ENCODE measurements at regions not wholly inside any gene's neighbourhood (a gene's known extent, or its start where the extent isn't known, plus 50 kb on each side); places are given as distances from the start of the nearest gene placed in this dataset.

- CTCF ChIA-PET, result interaction anchor here (0.6 kb wide), 1 partner anchor 15 kb away, joined by 4 read pairs; no protein-coding TSS in a partner anchor
- Mint-ChIP-seq H3K36me3 (ENCODE audit: low read depth) (no peaks in the 10 kb centered on the region), H3K27ac (no peak overlapping the region), H3K9me3 (no peaks in the 10 kb centered on the region), H3K4me3 (no peak overlapping the region), H3K4me1 (ENCODE audit: low read depth) (no peaks in the 10 kb centered on the region), H3K27me3 (peaks cover 8% of the 10 kb centered on the region)
- no peak for ATAC-seq (ENCODE audit: poor library complexity)
- Histone ChIP-seq H3K36me3 (ENCODE audit: insufficient read depth, low read length) (no peaks in the 10 kb centered on the region), H3K4me3 (ENCODE audit: low read length) (no peak overlapping the region), H3K27me3 (ENCODE audit: control insufficient read depth in 1 of 2, insufficient read depth in 2 of 2, low read length in 2 of 2) (no peaks in the 10 kb centered on the region), H3K4me1 (ENCODE audit: insufficient read depth, low read length) (no peaks in the 10 kb centered on the region), H3K9me3 (ENCODE audit: control insufficient read depth in 1 of 2, insufficient read depth in 1 of 2, low read length in 2 of 2) (no peaks in the 10 kb centered on the region), H3K27ac (ENCODE audit: low read depth in 1 of 2, low read length in 2 of 2) (no peak overlapping the region)
- no peak for TF ChIP-seq CTCF (IDR thresholded peaks at IDR 0.05)
- intact Hi-C loops (cut with DNase I, micrococcal nuclease), result no loop called here
- DNase-seq, result no peak
- POLR2A ChIA-PET, result no interaction called here
Measured at GRCh38 chr13:47186471-47186870, 289.6 kb upstream of the HTR2A start.

DNA sequence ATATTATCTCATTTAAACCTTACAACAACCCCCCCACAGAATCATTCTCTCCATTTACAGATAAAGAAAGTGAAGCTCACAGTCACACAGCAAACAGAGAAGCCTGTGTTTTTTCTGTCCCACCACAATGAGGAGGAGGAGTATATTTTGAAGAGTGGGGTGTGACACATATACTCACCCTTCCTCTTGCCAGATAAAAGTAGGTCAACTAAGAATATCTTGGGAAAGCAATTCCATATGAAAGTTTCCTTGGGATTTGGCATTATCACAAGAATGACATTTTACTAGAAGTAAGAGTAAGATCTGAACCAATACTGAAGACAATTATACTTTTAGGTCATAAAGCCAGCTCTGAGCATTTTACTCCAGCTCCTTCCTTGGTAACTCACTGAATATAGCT is 287.5 kb upstream of the HTR2A start:
- no peaks in the 10 kb centered on the region for H3K36me3 Mint-ChIP-seq (ENCODE audit: low read depth)
- no peak overlapping the region for H3K4me3 Mint-ChIP-seq
- POLR2A ChIA-PET, result no interaction called here
- CTCF ChIA-PET, result no interaction called here
- Histone ChIP-seq H3K36me3 (ENCODE audit: insufficient read depth, low read length) (no peaks in the 10 kb centered on the region), H3K4me3 (ENCODE audit: low read length) (no peak overlapping the region), H3K27ac (ENCODE audit: low read depth in 1 of 2, low read length in 2 of 2) (no peak overlapping the region), H3K4me1 (ENCODE audit: insufficient read depth, low read length) (no peaks in the 10 kb centered on the region), H3K9me3 (ENCODE audit: control insufficient read depth in 1 of 2, insufficient read depth in 1 of 2, low read length in 2 of 2) (no peaks in the 10 kb centered on the region), H3K27me3 (ENCODE audit: control insufficient read depth in 1 of 2, insufficient read depth in 2 of 2, low read length in 2 of 2) (no peaks in the 10 kb centered on the region)
- no peak overlapping the region for H3K27ac Mint-ChIP-seq
- DNase-seq (no peak), ATAC-seq (ENCODE audit: poor library complexity) (no peak)
- no peaks in the 10 kb centered on the region for H3K9me3 Mint-ChIP-seq
- no peaks in the 10 kb centered on the region for H3K4me1 Mint-ChIP-seq (ENCODE audit: low read depth)
- H3K27me3 Mint-ChIP-seq, result peaks cover 8% of the 10 kb centered on the region
- intact Hi-C loops (cut with DNase I, micrococcal nuclease), result no loop called here
- TF ChIP-seq CTCF (IDR thresholded peaks at IDR 0.05), result no peak

GRCh38 chr13:47179321-47179720 is 282.5 kb upstream of the HTR2A start:
- no peaks in the 10 kb centered on the region for H3K9me3 ChIP-seq (ENCODE audit: control insufficient read depth in 1 of 2, insufficient read depth in 1 of 2, low read length in 2 of 2)
- no peak overlapping the region for H3K27ac Mint-ChIP-seq
- ATAC-seq (ENCODE audit: poor library complexity) (no peak), DNase-seq (no peak)
- POLR2A ChIA-PET, result no interaction called here
- H3K27me3 Mint-ChIP-seq, result peaks cover 5% of the 10 kb centered on the region
- H3K4me1 ChIP-seq (ENCODE audit: insufficient read depth, low read length), result no peaks in the 10 kb centered on the region
- H3K27me3 ChIP-seq (ENCODE audit: control insufficient read depth in 1 of 2, insufficient read depth in 2 of 2, low read length in 2 of 2), result no peaks in the 10 kb centered on the region
- H3K4me3 ChIP-seq (ENCODE audit: low read length), result no peak overlapping the region
- TF ChIP-seq CTCF (IDR thresholded peaks at IDR 0.05), result no peak
- H3K36me3 Mint-ChIP-seq (ENCODE audit: low read depth), result no peaks in the 10 kb centered on the region
- no peaks in the 10 kb centered on the region for H3K9me3 Mint-ChIP-seq
- H3K36me3 ChIP-seq (ENCODE audit: insufficient read depth, low read length), result no peaks in the 10 kb centered on the region
- no peak overlapping the region for H3K4me3 Mint-ChIP-seq
- no peaks in the 10 kb centered on the region for H3K4me1 Mint-ChIP-seq (ENCODE audit: low read depth)
- CTCF ChIA-PET, result no interaction called here
- intact Hi-C loops (cut with DNase I, micrococcal nuclease), result no loop called here
- no peak overlapping the region for H3K27ac ChIP-seq (ENCODE audit: low read depth in 1 of 2, low read length in 2 of 2)
